GF-D8 (cell line): ENCODE measurements at regions not wholly inside any gene's neighbourhood (a gene's known extent, or its start where the extent isn't known, plus 50 kb on each side); places are given as distances from the start of the nearest gene placed in this dataset.
"Not testable (repeated sequence)": the region's sequence is repeated elsewhere in the genome, so short reads cannot be mapped to it uniquely, and the experiment has no call there.

Experiments
- DNase-seq: peaks from one replicate; lab custom pipeline; 2025; lab: John Stamatoyannopoulos, UW

DNA sequence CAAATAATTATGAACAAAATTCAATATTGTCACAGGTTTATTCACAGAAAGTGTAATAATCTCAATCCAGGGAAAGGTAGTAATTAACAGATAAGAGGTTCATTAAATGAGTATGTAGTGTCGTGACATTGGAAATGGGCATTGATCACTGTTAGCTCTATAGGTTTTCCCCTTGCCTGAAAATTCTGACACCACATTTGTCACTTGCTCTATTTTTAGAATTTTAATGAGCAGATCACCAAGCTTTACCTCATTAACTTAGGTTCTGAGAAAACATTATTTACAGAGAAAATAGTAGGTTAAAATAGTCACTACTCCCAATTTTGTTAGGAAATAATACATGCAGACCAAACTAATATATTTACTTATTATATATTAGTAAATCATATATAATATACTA is 344.0 kb downstream of the DSC3 start:
- no peak for DNase-seq

DNA sequence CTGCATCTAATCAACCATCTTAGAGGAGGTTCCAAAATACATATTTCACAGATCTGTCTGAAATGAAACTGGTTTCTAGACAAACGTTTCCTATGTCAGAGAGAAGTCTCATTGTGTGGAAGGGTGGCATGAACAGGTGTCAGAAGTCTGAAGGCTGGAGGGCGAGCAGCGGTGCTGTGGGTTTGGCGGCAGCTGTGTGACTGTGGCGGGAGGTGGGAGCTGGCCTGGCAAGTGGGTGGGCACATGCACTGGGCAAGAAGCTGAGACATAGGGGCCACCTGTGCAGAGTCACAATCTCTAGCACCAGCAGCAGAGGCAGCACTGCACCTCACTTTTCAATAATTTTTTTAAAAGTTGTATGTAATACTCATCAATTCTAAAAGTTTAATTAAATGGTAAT is 346.3 kb downstream of the DSC3 start:
- no peak for DNase-seq

DNA sequence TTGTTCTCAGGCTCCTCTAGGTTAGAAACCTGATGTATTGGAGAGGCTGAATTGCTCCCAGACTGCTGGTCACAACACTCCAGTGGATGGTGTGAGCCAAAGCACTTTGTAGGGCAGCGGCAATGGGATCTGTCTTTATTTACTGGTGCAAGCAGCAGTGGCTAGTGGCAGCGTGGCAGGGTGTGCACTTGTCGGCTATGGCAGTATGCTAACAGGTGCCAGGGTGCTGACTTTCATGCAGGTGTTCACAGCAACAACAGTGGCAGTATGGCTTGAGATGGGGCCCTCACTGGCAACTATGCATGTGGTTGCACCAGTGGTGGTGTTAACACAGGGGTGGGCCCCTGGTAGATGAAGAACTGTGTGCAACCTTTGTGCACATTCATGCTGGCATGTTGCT is 347.8 kb downstream of the DSC3 start:
- no peak for DNase-seq

DNA sequence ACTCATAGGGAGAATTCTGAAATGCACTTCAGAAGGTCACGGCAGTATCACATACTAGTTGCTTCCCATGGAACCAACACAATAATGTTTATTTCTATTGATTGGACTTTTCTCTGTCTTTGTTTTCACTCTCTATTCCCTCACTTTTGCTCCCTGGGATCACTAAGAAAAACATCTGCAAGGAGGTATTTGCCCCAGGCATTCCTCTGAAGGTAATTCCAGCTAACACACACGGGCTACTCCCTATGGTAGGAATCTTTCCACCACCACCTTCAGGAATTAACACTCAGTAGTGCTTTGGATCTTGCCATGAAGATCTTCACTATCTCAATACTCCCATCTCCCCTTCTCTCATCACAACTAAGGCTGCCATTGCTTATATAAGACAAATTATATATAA is 353.3 kb downstream of the DSC3 start:
- no peak for DNase-seq

DNA sequence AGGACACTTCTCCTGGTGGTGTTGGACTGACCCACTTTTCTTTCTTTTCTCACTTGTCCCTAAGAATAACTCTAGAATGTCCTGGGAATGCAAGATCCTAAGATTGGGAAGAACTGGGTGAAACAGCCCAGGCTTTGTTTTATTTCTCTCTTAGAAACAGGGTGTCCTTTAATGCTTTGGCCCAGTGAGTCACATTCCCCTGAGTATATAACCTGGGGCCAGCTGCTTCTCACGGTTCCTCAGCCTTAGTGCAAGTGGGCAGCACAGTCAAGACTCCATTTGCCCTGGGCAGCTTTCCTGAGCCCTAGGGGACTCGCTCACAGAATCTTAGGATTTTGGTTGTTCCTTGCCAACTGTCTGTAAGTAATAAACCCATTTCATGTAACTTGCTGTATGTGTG is 355.0 kb downstream of the DSC3 start:
- DNase-seq, result no peak

DNA sequence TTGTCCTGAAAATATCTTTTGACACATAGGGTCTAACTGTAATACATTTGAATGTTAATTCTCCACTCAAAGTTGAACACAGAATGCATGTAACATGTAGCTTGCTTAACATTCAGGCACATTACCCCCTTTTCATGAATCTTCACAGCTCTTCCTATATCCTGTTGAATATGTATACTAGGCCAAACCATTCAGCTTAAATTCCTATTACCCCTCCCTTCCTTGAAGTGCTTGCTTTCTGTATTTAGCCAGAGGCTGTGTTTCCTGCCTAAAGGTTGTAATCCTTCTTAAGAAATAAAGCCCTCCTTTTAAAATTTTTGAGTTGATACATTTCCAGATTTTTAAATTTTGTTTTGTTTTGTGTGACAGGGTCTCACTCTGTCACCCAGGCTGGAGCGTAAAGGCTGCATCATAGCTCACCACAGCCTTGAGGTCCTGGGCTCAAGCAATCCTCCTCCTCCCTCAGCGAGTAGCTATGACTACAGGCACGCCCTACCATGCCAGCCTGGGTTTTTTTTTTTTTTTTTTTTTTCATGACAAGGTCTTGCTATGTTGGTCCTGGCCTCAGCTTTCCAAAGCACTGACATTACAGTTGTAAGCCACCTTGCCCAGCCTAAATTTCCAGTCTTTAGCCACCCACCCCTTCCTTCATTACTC is 357.6 kb downstream of the DSC3 start:
- DNase-seq, result no peak

DNA sequence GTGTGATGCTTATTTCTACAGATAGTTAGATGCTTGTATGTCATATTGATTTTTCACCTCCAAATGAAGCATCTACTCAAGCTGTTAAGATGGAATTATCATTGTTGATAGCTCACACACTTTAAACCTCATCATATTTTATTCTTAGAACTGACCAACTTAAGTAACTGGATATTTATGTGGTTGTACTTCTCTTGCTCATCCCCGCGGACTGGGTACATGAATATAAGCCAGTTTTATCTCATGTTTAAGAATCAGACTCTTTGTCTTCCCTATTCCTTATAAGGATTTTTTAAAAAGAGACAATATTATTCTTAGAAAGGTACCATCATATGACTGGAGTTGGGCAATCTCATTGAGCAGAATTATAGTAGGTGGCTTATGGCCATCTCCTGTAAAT is 358.7 kb downstream of the DSC3 start:
- no peak for DNase-seq

DNA sequence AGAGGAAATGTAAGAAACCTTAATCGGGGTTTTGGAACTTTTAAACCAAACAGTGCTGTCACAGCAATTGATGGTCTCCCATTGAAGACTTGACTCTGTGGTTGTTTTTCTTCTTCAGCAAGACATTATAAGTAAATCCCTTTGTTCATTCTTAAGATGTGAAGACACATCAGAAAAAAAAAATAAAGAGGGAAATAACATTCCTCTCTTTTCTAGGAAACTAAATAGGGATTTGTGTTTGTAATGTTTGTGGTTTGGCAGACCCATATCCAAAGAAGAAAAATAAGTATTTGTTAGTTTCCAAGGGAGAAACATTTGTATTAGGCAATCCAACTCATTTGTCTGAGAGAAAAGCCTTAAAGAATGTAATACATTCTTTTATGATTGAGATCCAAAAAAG is 359.9 kb downstream of the DSC3 start:
- no peak for DNase-seq

DNA sequence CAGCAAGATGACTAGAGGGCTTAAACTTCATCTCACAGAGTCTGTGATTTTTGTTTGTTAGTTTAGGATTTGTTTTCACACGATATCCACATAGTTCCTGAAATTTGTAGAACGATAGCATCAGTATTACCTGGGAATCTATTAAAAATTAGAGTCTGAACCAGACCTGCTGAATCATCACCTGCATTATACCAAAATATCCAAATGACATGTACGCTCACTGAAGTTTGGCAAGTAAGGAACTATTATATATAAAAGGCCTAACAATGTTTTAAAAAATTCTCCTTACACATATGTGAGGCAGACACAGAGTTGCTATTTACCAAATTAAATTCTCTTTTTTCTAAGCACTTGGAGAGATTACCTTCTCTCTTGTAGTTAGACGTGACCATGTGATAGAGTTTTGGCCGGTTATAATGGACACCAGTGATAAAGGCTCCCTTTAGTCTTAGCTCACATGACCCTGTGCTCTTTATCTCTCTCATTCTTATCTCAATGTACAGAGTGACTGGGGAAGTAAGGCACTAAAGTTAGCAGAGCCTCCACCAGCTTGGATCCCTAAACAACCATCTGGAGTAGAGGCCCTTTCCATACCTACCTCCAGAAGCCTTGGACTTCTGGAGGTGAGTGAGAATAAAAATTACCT is 363.1 kb downstream of the DSC3 start:
- DNase-seq, result no peak

DNA sequence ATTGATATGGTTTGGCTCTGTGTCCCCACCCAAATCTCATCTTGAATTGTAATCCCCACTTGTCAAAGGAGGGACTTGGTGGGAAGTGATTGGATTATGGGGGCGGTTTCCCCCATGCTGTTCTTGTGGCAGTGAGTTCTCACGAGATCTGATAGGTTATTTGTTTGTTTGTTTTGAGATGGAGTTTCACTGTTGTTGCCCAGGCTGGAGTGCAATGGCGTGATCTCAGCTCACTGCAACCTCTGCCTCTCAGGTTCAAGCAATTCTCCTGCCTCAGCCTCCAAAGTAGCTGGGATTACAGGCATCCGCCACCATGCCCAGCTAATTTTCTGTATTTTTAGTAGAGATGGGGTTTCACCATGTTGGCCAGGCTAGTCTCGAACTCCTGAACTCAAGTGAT is 364.7 kb downstream of the DSC3 start:
- not testable (repeated sequence) for DNase-seq

DNA sequence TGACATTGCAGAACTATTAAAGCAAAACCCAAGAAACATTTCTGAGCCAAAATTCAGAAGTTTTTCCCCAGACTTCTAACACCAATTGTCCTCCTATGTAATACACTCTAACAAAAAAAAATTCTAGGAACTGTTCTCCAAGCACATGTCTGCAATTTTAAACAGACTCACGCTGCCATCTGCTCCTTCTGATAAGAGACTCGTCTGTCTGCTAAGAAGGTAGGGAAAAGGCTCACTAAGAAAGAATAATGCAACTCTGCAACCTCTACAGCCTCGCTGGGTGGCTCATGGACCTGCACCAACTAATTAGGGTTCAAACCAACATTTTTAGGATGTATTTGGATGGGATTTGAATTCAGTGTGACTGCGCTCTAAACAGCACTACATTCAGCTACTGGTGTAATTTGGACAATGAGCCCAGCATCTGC is 366.5 kb downstream of the DSC3 start:
- no peak for DNase-seq

DNA sequence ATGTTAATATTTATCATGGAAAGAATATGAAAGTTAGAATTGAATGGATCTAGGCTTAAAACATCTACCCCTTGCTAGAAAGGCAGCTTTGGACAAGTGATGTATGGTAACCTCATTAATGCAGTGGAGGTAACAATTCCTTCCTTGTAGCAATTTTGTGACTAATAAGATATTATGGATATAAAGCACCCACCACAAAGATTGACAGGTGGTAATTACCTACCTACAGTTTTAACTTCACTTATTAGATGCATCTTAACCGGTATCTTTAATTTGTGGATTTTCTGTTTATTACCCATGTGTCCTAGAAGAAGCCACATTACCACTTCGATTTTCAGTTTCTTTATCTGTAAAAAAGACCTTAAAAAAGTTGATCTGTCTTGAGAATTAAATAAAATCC is 367.0 kb downstream of the DSC3 start:
- DNase-seq, result no peak

DNA sequence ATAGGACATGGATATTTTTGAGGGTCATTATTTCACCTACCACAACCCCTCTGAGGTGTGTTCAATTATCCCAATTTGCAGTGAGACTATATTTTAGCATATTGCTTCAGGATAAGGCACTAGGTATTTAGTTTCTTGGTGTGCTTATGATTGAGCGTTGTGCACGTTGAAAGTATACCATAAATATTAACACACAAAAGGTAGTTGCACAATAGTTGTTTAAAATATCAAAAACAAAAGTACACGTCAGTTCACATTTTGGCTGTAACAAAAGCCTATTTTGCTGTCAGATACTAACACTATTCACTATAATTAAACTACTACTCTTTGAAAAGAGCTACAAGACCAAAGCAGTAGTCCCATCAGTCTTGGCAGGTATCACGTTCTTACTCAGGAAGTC is 367.5 kb downstream of the DSC3 start:
- no peak for DNase-seq

DNA sequence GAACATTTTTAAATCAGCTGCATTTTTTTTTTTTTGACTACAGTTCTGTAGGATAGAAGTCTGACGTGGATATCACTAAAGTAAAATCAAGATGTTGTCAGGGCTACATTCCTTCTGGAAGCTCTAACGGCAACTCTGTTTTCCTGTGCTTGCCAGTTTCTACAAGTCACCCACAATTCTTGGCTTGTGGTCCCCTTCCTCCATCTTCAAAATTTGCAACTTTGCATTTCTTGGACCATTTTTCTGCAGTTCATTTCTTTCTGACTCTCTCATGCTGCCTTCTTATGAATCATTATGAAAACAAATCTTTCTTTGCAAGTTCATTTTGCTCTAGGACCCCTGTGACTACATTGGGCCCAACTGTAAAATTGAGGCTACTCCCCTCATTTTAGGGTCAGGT is 367.9 kb downstream of the DSC3 start:
- no peak for DNase-seq

DNA sequence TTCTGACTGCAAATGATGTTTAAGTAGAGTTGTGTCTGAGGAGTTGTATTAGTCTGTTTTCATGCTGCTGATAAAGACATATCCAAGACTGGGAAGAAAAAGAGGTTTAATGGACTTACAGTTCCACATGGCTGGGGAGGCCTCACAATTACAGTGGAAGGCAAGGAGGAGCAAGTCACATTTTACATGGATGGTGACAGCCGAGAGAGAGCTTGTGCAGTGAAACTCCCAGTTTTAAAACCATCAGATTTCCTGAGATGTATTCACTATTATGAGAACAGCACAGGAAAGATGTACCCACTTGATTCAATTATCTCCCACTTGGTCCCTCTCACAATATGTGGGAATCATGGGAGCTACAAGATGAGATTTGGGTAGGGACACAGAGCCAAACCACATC is 370.1 kb downstream of the DSC3 start:
- not testable (repeated sequence) for DNase-seq

DNA sequence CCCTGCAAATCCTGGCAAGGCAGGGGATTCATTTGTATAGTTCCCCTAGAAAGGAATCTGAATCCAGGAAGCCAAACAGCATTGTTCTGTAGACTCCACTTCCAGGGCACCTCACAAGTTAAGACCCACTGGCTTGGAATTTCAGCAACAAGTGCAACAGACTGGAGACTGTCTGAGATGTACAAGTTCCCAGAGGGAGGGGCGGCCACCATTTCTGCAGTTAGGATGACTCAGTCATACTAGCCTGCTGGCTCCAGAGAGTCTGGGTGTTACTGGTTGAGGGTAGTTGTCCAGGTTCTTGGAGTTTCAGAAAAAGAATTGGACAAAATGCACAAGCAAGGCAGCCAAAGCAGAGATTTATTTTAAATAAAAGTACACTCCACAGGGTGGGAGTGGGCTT is 384.2 kb downstream of the DSC3 start:
- no peak for DNase-seq

DNA sequence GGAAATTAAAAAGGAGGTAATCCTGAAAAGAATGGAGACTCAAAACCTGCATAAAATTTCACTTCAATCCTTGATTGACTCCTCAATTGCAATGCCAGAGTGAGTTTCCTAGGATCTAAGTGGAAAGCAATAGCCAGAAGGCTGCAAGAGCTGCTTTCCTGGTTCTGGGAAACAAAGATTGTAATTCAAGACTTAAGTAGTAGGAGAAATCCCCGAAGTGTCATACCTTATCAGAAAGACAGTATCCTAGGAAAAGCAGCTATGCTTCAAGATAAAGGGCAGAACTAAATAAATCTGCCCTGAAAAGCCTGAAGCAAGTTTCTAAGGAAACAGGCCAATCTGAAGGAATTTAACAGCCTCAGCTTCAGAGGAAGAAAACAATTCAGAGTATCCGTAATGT is 390.2 kb downstream of the DSC3 start:
- no peak for DNase-seq

DNA sequence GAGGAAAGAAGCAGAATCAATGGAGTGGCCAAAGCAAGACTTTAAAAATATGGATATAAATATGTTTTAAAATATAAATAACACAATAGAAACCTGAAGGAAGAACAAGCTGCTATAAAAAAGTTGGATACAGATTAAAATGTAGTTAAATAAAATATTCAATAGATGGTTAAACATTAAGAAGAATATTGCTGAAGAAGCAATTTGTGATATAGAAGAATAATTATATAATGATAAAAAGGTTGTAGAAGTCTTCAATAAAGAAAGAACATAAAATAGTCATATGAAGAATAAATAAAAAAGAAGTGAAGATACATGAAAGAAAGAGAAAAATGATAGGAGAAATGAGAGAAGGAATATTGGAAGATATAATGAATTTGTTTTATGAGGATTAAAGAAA is 392.0 kb downstream of the DSC3 start:
- no peak for DNase-seq

DNA sequence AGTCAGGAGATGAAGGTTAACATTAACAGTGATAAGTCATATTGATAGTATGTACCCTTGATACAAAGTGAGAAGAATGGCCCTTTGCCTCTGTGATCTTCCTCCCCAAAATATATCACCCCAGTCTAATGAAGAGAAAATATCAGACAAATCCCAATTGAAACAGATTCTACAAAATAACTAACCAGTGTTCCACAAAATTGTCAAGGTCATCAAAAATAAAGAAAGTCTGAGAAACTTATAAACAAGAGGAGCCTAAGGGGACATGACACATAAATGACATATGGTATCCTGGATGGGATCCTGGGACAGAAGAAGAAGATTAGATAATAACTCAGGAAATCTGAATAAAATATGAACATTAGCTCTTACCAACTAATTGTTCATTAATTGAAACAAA is 398.4 kb downstream of the DSC3 start:
- DNase-seq, result no peak

DNA sequence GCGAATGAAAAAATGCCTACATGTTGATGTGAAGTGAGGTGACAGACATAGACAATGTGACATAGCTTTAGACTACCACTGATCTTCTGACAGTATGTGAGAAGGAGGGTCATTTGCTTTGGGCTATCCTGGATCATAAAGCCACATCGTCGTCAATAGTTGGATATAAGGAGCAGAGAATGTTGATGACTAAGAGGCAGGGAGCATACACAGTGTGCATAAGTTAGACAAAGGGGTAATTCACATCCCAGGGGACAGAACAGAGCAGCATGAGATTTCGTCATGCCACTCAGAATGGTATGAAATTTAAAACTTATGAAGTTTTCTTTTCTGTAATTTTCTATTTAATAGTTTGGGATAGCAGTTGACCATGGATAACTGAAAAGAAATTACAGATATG is 403.2 kb downstream of the DSC3 start:
- DNase-seq, result no peak

DNA sequence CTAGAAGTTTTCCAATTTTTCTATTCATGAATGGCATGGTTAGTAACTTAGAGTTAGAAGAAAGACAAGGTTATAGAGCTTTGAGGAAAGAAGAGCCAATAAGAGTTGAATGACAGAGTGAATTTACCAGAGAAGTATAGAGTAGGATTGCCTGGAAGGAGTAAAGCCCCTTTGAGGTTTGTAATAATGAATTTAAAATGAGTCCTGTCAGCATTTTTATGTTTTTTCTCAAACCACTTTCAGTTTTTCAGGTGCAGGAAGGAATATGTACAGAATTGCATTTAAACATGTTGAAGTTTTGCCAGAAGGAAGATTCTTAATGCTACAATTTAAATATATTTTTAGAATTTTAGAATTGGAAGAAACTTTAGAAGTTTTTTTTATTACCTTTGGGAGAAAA is 408.3 kb downstream of the DSC3 start:
- no peak for DNase-seq

DNA sequence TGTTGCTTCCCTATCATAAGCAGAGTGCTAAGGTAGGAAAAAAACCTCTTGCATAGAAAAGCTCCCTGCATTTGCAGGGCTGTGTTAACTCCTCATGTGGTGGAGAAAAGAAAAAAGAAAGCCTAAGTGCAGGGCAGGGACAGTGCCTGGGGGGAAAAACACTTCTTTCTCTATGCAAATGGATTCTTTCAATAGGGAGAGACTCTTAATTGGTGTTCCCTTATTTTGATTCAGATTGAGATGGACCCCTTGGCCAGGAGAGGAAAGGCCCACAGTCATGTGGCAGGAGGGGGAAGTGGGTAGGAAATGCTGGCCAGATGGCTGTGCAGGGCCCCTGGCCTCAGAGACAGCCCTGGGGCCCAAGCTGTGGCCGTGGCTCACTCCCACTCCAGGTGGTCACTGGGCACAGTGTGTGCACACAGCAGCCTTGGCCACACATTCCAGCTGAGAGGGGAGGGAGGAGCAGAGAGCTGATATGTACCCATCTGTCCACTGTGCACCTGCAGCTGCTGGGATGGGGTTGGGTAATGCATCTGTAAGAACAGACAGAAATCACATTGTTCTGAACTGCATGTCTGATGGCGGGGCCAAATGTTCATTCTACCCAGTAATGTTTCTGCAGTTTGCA is 410.4 kb downstream of the DSC3 start:
- no peak for DNase-seq

DNA sequence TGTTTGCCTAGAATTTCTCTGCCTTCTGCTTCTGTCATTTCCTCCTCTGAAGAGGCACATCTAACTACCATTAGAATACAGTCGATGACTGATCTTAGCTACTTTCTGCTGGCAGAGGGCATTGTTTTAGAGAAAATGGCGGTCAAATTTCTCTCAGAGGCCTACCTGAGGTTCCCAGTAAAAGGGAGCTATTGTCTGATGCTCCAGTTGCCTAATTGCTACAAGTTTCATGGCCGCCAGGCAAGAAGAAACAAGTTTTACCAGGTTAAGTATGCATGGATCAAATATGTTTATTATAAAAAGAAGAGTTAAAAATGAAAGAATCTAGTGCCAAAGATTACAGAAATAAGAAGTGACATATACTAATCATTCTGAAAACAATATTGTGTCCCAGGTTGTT is 416.6 kb downstream of the DSC3 start:
- no peak for DNase-seq
